Loucy (cell line): ENCODE measurements at regions not wholly inside any gene's neighbourhood (a gene's known extent, or its start where the extent isn't known, plus 50 kb on each side); places are given as distances from the start of the nearest gene placed in this dataset.

ENCODE experiments used
- EZH2phosphoT487 ChIP-seq: fragments of 200-600 bp; IDR thresholded peaks from 2 replicates; pipeline ENCODE4 v1.6.1; 2018; ENCODE audit warnings: antibody characterized with exemption, mild to moderate bottlenecking, moderate library complexity, borderline replicate concordance
- TF ChIP-seq, protein P1 (sequence below): fragments of 200-600 bp; sonication (generic); conservative IDR thresholded peaks from 2 replicates; pipeline ENCODE4 v1.5.1; 2014; ENCODE audit warnings: mild to moderate bottlenecking, antibody characterized with exemption, low read length

- TF ChIP-seq, protein P1, sequence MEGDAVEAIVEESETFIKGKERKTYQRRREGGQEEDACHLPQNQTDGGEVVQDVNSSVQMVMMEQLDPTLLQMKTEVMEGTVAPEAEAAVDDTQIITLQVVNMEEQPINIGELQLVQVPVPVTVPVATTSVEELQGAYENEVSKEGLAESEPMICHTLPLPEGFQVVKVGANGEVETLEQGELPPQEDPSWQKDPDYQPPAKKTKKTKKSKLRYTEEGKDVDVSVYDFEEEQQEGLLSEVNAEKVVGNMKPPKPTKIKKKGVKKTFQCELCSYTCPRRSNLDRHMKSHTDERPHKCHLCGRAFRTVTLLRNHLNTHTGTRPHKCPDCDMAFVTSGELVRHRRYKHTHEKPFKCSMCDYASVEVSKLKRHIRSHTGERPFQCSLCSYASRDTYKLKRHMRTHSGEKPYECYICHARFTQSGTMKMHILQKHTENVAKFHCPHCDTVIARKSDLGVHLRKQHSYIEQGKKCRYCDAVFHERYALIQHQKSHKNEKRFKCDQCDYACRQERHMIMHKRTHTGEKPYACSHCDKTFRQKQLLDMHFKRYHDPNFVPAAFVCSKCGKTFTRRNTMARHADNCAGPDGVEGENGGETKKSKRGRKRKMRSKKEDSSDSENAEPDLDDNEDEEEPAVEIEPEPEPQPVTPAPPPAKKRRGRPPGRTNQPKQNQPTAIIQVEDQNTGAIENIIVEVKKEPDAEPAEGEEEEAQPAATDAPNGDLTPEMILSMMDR = no peak
- TF ChIP-seq EZH2phosphoT487 = no peak
Observed at GRCh38 chr7:106187613-106188350, 75.7 kb upstream of the SYPL1 start.
